Body of pancreas (tissue), 4 donors: ENCODE measurements at regions not wholly inside any gene's neighbourhood (a gene's known extent, or its start where the extent isn't known, plus 50 kb on each side); places are given as distances from the start of the nearest gene placed in this dataset.

Source experiments
- POLR2A ChIP-seq, 3 donors: fragments of 450-650 bp; IDR thresholded peaks; one replicate each; pipeline ENCODE4 v1.6.1; 2016; ENCODE audit warnings: antibody characterized with exemption in 3 of 3, mild to moderate bottlenecking in 2 of 3
- TF ChIP-seq, protein P1 (sequence below), 7 experiments: fragments of 450-650 bp in 4 of 7; fragments of 200-600 bp in 3 of 7; sonication (generic) in 3 of 7; IDR thresholded peaks; one replicate each; pipeline ENCODE4 v1.5.1; 2016 to 2019; ENCODE audit warnings: antibody characterized with exemption in 7 of 7

DNA sequence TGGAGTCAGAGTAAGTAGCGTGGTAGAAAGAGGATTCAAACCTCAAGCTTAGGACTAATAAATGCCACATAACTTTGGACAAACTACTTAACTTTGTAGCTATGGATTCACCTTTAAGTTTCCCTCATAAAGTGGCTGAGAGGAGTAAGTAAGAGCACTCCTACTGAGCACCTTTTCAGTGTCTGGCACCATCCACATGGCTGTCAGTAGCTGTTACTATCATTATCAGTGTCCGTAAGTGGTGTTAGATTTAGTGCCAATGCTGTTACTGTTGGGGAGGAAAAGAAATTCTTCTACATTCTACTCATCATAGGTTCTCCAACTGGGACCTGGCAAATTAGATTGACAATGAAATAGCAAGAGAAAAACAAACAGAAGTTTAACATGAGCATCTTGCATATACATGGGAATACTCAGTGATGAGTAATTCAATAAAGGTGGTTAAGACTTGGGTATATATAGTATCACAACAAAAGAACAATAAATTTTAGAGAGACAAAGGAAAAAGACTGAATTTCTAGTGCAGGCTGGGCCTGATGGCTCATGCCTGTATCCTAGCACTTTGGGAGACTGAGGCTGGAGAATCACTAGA lies 165.6 kb upstream of the NBEA start:
- TF ChIP-seq, protein P1, sequence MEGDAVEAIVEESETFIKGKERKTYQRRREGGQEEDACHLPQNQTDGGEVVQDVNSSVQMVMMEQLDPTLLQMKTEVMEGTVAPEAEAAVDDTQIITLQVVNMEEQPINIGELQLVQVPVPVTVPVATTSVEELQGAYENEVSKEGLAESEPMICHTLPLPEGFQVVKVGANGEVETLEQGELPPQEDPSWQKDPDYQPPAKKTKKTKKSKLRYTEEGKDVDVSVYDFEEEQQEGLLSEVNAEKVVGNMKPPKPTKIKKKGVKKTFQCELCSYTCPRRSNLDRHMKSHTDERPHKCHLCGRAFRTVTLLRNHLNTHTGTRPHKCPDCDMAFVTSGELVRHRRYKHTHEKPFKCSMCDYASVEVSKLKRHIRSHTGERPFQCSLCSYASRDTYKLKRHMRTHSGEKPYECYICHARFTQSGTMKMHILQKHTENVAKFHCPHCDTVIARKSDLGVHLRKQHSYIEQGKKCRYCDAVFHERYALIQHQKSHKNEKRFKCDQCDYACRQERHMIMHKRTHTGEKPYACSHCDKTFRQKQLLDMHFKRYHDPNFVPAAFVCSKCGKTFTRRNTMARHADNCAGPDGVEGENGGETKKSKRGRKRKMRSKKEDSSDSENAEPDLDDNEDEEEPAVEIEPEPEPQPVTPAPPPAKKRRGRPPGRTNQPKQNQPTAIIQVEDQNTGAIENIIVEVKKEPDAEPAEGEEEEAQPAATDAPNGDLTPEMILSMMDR (IDR thresholded peaks at IDR 0.05), result no peak
- TF ChIP-seq POLR2A (IDR thresholded peaks at IDR 0.05), result no peak
